ENCODE measurements at regions not wholly inside any gene's neighbourhood (a gene's known extent, or its start where the extent isn't known, plus 50 kb on each side); places are given as distances from the start of the nearest gene placed in this dataset.
A peak's percentile ranks its signal among the peaks of the same experiment; 100 is the strongest.
"Not testable (repeated sequence)": the region's sequence is repeated elsewhere in the genome, so short reads cannot be mapped to it uniquely, and the experiment has no call there.

- DNase-seq (ENCODE audit: low read depth), result no peak
Observed at GRCh38 chr1:177729646-177730045, 240.2 kb downstream of the SEC16B start.

- no peak for DNase-seq (ENCODE audit: low read depth)
Observed at GRCh38 chr1:177723533-177723932, 246.3 kb downstream of the SEC16B start.

GRCh38 chr1:177710696-177711620 is 258.9 kb downstream of the SEC16B start:
- DNase-seq (ENCODE audit: low read depth), result no peak

- no peak for DNase-seq (ENCODE audit: low read depth)
Observed at GRCh38 chr1:177708406-177708805, 261.5 kb downstream of the SEC16B start.

GRCh38 chr1:177706977-177707376 is 262.9 kb downstream of the SEC16B start:
- DNase-seq (ENCODE audit: low read depth), result no peak

GRCh38 chr1:177705839-177706238 is 264.0 kb downstream of the SEC16B start:
- DNase-seq (ENCODE audit: low read depth), result no peak

GRCh38 chr1:177703888-177704446 is 265.9 kb downstream of the SEC16B start:
- peak; percentile 21 for DNase-seq (ENCODE audit: low read depth)

GRCh38 chr1:177701654-177702353 is 268.1 kb downstream of the SEC16B start:
- DNase-seq (ENCODE audit: low read depth), result no peak

GRCh38 chr1:177700856-177701255 is 269.0 kb downstream of the SEC16B start:
- no peak for DNase-seq (ENCODE audit: low read depth)

GRCh38 chr1:177690996-177691395 is 278.9 kb downstream of the SEC16B start:
- no peak for DNase-seq (ENCODE audit: low read depth)

GRCh38 chr1:177687544-177687943 is 282.3 kb downstream of the SEC16B start:
- DNase-seq (ENCODE audit: low read depth), result no peak

- DNase-seq (ENCODE audit: low read depth), result no peak
Observed at GRCh38 chr1:177686933-177687332, 282.9 kb downstream of the SEC16B start.

GRCh38 chr1:177669161-177669560 is 300.7 kb downstream of the SEC16B start:
- DNase-seq (ENCODE audit: low read depth), result no peak

- DNase-seq (ENCODE audit: low read depth), result no peak
Observed at GRCh38 chr1:177665935-177666334, 303.9 kb downstream of the SEC16B start.

GRCh38 chr1:177664742-177665141 is 305.1 kb downstream of the SEC16B start:
- not testable (repeated sequence) for DNase-seq (ENCODE audit: low read depth)

GRCh38 chr1:177660188-177660587 is 309.7 kb downstream of the SEC16B start:
- no peak for DNase-seq (ENCODE audit: low read depth)

GRCh38 chr1:177659281-177659680 is 310.6 kb downstream of the SEC16B start:
- no peak for DNase-seq (ENCODE audit: low read depth)

GRCh38 chr1:177656598-177656997 is 313.3 kb downstream of the SEC16B start:
- no peak for DNase-seq (ENCODE audit: low read depth)

- DNase-seq (ENCODE audit: low read depth), result peak; percentile 96
Observed at GRCh38 chr1:177650947-177651346, 318.9 kb downstream of the SEC16B start.

- no peak for DNase-seq (ENCODE audit: low read depth)
Observed at GRCh38 chr1:177648731-177649265, 321.1 kb downstream of the SEC16B start.

GRCh38 chr1:177648138-177648537 is 321.7 kb downstream of the SEC16B start:
- DNase-seq (ENCODE audit: low read depth), result no peak

Measured in renal cortical epithelial cell (primary cell).